ENCODE measurements at regions not wholly inside any gene's neighbourhood (a gene's known extent, or its start where the extent isn't known, plus 50 kb on each side); places are given as distances from the start of the nearest gene placed in this dataset.

- 0 to 100% (median 53%) methylated on average over 1 to 2 of the region's 2 CpGs; no CpG with 5 or more reads in 2 of the 10 experiments for WGBS, 10 experiments
- in situ Hi-C loops (cut with MboI; ENCODE audit: low pct_unique_long_range_greater_than_20kb in 2 of 9, low sequenced_read_pairs in 9 of 9, unreplicated experiment in 9 of 9): no loop called here
- no peak overlapping the region for H3K27ac ChIP-seq
- no peak overlapping the region for H3K4me3 ChIP-seq
- no peak for ATAC-seq (replicated peaks in 6 of 8)
- no peaks in the 10 kb centered on the region for H3K4me1 ChIP-seq (replicated peaks in 1 of 2)
These were observed 657.7 kb downstream of the TMEM182 start for GRCh38 chr2:103419506-103419905.

GRCh38 chr2:103423100-103423499, 661.3 kb downstream of the TMEM182 start:
- H3K4me1 ChIP-seq (replicated peaks in 1 of 2): no peaks in the 10 kb centered on the region
- H3K4me3 ChIP-seq: no peak overlapping the region
- no peak for ATAC-seq (replicated peaks in 6 of 8)
- in situ Hi-C loops (cut with MboI; ENCODE audit: low pct_unique_long_range_greater_than_20kb in 2 of 9, low sequenced_read_pairs in 9 of 9, unreplicated experiment in 9 of 9): no loop called here
- H3K27ac ChIP-seq: no peak overlapping the region
- 11 to 100% (median 63%) methylated on average over 1 to 2 of the region's 2 CpGs; no CpG with 5 or more reads in 2 of the 10 experiments for WGBS, 10 experiments

- H3K27ac ChIP-seq: no peak overlapping the region
- no peak for ATAC-seq (replicated peaks in 6 of 8)
- H3K4me3 ChIP-seq: no peak overlapping the region
- H3K4me1 ChIP-seq (replicated peaks in 1 of 2): no peaks in the 10 kb centered on the region
- 0 to 100% (median 95%) methylated on average over 2 to 3 of the region's 3 CpGs for WGBS, 10 experiments
- in situ Hi-C loops (cut with MboI; ENCODE audit: low pct_unique_long_range_greater_than_20kb in 2 of 9, low sequenced_read_pairs in 9 of 9, unreplicated experiment in 9 of 9): no loop called here
These were observed 665.7 kb downstream of the TMEM182 start for GRCh38 chr2:103427567-103427966.

- H3K4me3 ChIP-seq: no peak overlapping the region
- in situ Hi-C loops (cut with MboI; ENCODE audit: low pct_unique_long_range_greater_than_20kb in 2 of 9, low sequenced_read_pairs in 9 of 9, unreplicated experiment in 9 of 9): no loop called here
- H3K4me1 ChIP-seq (replicated peaks in 1 of 2): peaks cover 0 to 5% of the 10 kb centered on the region in 2 donors
- no peak for ATAC-seq (replicated peaks in 6 of 8)
- H3K27ac ChIP-seq: no peak overlapping the region
- WGBS, 10 experiments: 10 to 100% (median 85%) methylated on average over 4 to 6 of the region's 6 CpGs; no CpG with 5 or more reads in 1 of the 10 experiments
These were observed 668.4 kb downstream of the TMEM182 start for GRCh38 chr2:103430191-103430590.

- peaks cover 0 to 5% of the 10 kb centered on the region in 2 donors for H3K4me1 ChIP-seq (replicated peaks in 1 of 2)
- H3K27ac ChIP-seq: no peak overlapping the region
- WGBS, 10 experiments: 33 to 100% (median 93%) methylated on average over 1 to 3 of the region's 3 CpGs
- no peak overlapping the region for H3K4me3 ChIP-seq
- peak in 3 of 8 experiments; percentile 27 to 57 (median 53) for ATAC-seq (replicated peaks in 6 of 8)
- in situ Hi-C loops (cut with MboI; ENCODE audit: low pct_unique_long_range_greater_than_20kb in 2 of 9, low sequenced_read_pairs in 9 of 9, unreplicated experiment in 9 of 9): no loop called here
These were observed 673.2 kb downstream of the TMEM182 start for GRCh38 chr2:103435010-103435409.

- in situ Hi-C loops (cut with MboI; ENCODE audit: low pct_unique_long_range_greater_than_20kb in 2 of 9, low sequenced_read_pairs in 9 of 9, unreplicated experiment in 9 of 9): no loop called here
- no peak overlapping the region for H3K27ac ChIP-seq
- no peak for ATAC-seq (replicated peaks in 6 of 8)
- H3K4me1 ChIP-seq (replicated peaks in 1 of 2): peaks cover 0 to 5% of the 10 kb centered on the region in 2 donors
- WGBS, 10 experiments: 0 to 100% (median 75%) methylated on average over 1 to 3 of the region's 3 CpGs; no CpG with 5 or more reads in 3 of the 10 experiments
- H3K4me3 ChIP-seq: no peak overlapping the region
These were observed 675.3 kb downstream of the TMEM182 start for GRCh38 chr2:103437161-103437560.

- WGBS, 10 experiments: 0 to 55% (median 23%) methylated on average over 2 to 3 of the region's 3 CpGs
- H3K4me3 ChIP-seq: no peak overlapping the region
- H3K4me1 ChIP-seq (replicated peaks in 1 of 2): peaks cover 17 to 29% of the 10 kb centered on the region in 2 donors
- H3K27ac ChIP-seq: no peak overlapping the region
- in situ Hi-C loops (cut with MboI; ENCODE audit: low pct_unique_long_range_greater_than_20kb in 2 of 9, low sequenced_read_pairs in 9 of 9, unreplicated experiment in 9 of 9): no loop called here
- peak in 5 of 8 experiments; percentile 55 to 85 (median 74) for ATAC-seq (replicated peaks in 6 of 8)
These were observed 683.5 kb downstream of the TMEM182 start for GRCh38 chr2:103445347-103445746.

DNA sequence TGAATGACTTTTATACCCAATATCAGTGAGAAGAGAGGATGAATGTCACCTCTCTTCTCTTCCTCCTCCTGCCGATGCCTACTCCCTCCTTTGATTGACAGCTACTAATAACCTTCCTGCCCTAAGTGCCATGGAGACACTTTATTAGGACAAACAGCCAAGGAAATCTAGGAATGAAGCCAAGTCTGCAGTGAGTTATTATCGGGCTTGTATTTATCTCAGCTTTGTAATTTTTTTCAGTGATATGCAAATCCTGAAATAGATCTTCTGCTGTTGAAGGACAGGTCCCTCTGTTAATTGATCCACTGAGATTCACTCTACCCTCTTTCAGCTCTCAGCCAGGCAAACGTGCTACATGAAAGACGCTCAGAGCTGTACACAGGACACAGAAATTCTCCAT, 686.7 kb downstream of the TMEM182 start:
- in situ Hi-C loops (cut with MboI; ENCODE audit: low pct_unique_long_range_greater_than_20kb in 2 of 9, low sequenced_read_pairs in 9 of 9, unreplicated experiment in 9 of 9): no loop called here
- 0 to 63% (median 48%) methylated on average over 2 to 4 of the region's 4 CpGs; no CpG with 5 or more reads in 1 of the 10 experiments for WGBS, 10 experiments
- peak in 5 of 8 experiments; percentile 56 to 83 (median 64) for ATAC-seq (replicated peaks in 6 of 8)
- Histone ChIP-seq H3K4me1 (replicated peaks in 1 of 2) (peaks cover 17 to 29% of the 10 kb centered on the region in 2 donors), H3K27ac (no peak overlapping the region), H3K4me3 (no peak overlapping the region)

DNA sequence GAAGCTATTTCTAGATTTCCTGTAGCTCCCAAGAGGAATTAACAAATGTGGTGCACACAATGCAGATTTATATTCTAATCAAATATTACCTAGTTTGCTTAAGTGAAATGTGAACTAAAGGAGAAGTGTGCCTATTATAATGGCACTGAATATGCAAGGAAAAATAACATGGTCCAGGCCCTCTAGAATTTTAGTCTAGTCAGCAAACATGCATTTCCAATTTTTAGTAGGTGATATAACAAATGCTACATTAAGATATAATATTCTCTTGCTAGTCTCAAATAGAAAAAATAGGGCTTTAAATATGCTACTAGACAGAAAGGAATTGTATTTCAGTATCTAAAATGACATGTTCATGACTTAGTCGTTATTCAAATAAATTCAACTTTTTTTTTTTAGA, 689.5 kb downstream of the TMEM182 start:
- in situ Hi-C loops (cut with MboI; ENCODE audit: low pct_unique_long_range_greater_than_20kb in 2 of 9, low sequenced_read_pairs in 9 of 9, unreplicated experiment in 9 of 9): no loop called here
- Histone ChIP-seq H3K4me1 (replicated peaks in 1 of 2) (peaks cover 17 to 32% of the 10 kb centered on the region in 2 donors), H3K27ac (no peak overlapping the region), H3K4me3 (no peak overlapping the region)
- ATAC-seq (replicated peaks in 6 of 8): no peak
- 0 to 100% (median 82%) methylated on average over 1 of the region's 1 CpG; no CpG with 5 or more reads in 2 of the 10 experiments for WGBS, 10 experiments

GRCh38 chr2:103459283-103459682, 697.5 kb downstream of the TMEM182 start:
- in situ Hi-C loops (cut with MboI; ENCODE audit: low pct_unique_long_range_greater_than_20kb in 2 of 9, low sequenced_read_pairs in 9 of 9, unreplicated experiment in 9 of 9): no loop called here
- peak in 2 of 8 experiments; percentile 65 to 69 for ATAC-seq (replicated peaks in 6 of 8)
- Histone ChIP-seq H3K4me3 (no peak overlapping the region), H3K27ac (no peak overlapping the region), H3K4me1 (replicated peaks in 1 of 2) (peaks cover 0 to 5% of the 10 kb centered on the region in 2 donors)
- WGBS, 10 experiments: 0 to 100% (median 63%) methylated on average over 1 to 2 of the region's 2 CpGs; no CpG with 5 or more reads in 1 of the 10 experiments

- in situ Hi-C loops (cut with MboI; ENCODE audit: low pct_unique_long_range_greater_than_20kb in 2 of 9, low sequenced_read_pairs in 9 of 9, unreplicated experiment in 9 of 9): no loop called here
- Histone ChIP-seq H3K27ac (no peak overlapping the region), H3K4me3 (no peak overlapping the region), H3K4me1 (replicated peaks in 1 of 2) (no peaks in the 10 kb centered on the region)
- 0 to 100% (median 83%) methylated on average over 1 to 2 of the region's 2 CpGs; no CpG with 5 or more reads in 1 of the 10 experiments for WGBS, 10 experiments
- ATAC-seq (replicated peaks in 6 of 8): no peak
These were observed 700.3 kb downstream of the TMEM182 start for GRCh38 chr2:103462101-103462500.

DNA sequence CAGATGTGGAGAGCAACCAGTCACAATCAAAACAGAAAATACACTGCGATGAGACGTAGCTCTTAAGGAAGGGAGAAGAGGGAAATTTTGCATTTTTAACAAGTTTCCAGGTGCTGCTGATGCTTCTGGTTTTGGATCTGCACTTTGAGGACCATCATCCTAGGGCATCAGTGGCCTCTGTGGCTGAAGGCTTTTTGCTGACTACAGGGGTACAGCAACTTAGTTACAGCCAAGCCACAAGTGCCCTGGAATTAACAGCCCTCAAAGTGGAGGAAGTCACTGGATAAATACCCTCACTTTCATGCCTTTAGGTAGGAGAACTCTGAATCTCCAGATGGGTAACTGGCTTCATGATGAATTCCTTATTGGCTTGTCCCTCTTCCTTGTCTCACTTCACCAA, 700.9 kb downstream of the TMEM182 start:
- H3K4me1 ChIP-seq (replicated peaks in 1 of 2): no peaks in the 10 kb centered on the region
- no peak for ATAC-seq (replicated peaks in 6 of 8)
- H3K27ac ChIP-seq: no peak overlapping the region
- 0 to 100% (median 85%) methylated on average over 2 of the region's 2 CpGs; no CpG with 5 or more reads in 5 of the 10 experiments for WGBS, 10 experiments
- H3K4me3 ChIP-seq: no peak overlapping the region
- in situ Hi-C loops (cut with MboI; ENCODE audit: low pct_unique_long_range_greater_than_20kb in 2 of 9, low sequenced_read_pairs in 9 of 9, unreplicated experiment in 9 of 9): no loop called here

GRCh38 chr2:103464831-103465230, 703.0 kb downstream of the TMEM182 start:
- no peak overlapping the region for H3K4me3 ChIP-seq
- no peaks in the 10 kb centered on the region for H3K4me1 ChIP-seq (replicated peaks in 1 of 2)
- no peak for ATAC-seq (replicated peaks in 6 of 8)
- 1 to 100% (median 83%) methylated on average over 1 to 7 of the region's 7 CpGs for WGBS, 10 experiments
- in situ Hi-C loops (cut with MboI; ENCODE audit: low pct_unique_long_range_greater_than_20kb in 2 of 9, low sequenced_read_pairs in 9 of 9, unreplicated experiment in 9 of 9): no loop called here
- H3K27ac ChIP-seq: no peak overlapping the region

DNA sequence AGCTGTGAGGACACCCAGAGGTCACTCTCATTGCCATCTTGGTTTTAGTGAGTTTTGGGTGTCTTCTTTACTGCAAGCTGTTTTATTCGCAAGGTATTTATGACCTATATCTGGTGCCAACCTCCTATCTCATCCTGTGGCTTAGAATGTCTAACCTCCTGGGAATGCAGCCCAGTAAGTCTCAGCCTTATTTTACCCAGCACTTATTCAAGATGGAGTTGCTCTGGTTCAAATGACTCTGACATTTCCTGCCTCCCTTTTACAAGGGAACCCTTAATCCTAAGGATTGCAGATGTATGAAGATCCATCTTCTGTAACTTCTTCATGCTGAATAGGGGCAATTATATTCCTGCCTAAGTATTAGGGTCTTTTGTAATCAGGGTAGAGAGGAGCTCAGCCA, 708.0 kb downstream of the TMEM182 start:
- no peak for ATAC-seq (replicated peaks in 6 of 8)
- Histone ChIP-seq H3K4me3 (no peak overlapping the region), H3K27ac (no peak overlapping the region), H3K4me1 (replicated peaks in 1 of 2) (no peaks in the 10 kb centered on the region)
- in situ Hi-C loops (cut with MboI; ENCODE audit: low pct_unique_long_range_greater_than_20kb in 2 of 9, low sequenced_read_pairs in 9 of 9, unreplicated experiment in 9 of 9): no loop called here
- WGBS, 10 experiments: 42 to 100% (median 100%) methylated on average over 1 of the region's 1 CpG; no CpG with 5 or more reads in 5 of the 10 experiments
